NCI-H1105 treated with DMSO at 0.1 percent for 48 hours (cell line): ENCODE measurements at regions not wholly inside any gene's neighbourhood (a gene's known extent, or its start where the extent isn't known, plus 50 kb on each side); places are given as distances from the start of the nearest gene placed in this dataset.

Experiments
- DNase-seq: peaks from one replicate; lab custom pipeline; 2025; lab: John Stamatoyannopoulos, UW

GRCh38 chr18:23387265-23387664 is 65.8 kb upstream of the RIOK3 start:
- DNase-seq: peak; percentile 50

GRCh38 chr18:23388357-23388756 is 64.7 kb upstream of the RIOK3 start:
- DNase-seq: no peak

GRCh38 chr18:23391156-23391555 is 61.9 kb upstream of the RIOK3 start:
- no peak for DNase-seq

- no peak for DNase-seq
Observed at GRCh38 chr18:23397907-23398306, 55.2 kb upstream of the RIOK3 start.

- DNase-seq: no peak
Observed at GRCh38 chr18:23398401-23398800, 54.7 kb upstream of the RIOK3 start.

- DNase-seq: no peak
Observed at GRCh38 chr18:23399067-23399466, 54.0 kb upstream of the RIOK3 start.

- no peak for DNase-seq
Observed at GRCh38 chr18:23400918-23401317, 52.2 kb upstream of the RIOK3 start.

- no peak for DNase-seq
Observed at GRCh38 chr18:23401400-23402347, 51.4 kb upstream of the RIOK3 start.
